HepG2 (cell line): ENCODE measurements at regions not wholly inside any gene's neighbourhood (a gene's known extent, or its start where the extent isn't known, plus 50 kb on each side); places are given as distances from the start of the nearest gene placed in this dataset.

Experiments used
- ATAC-seq: fragments of 200-7000 bp; cut with Tn5 transposase; 3 replicates; pipeline ENCODE4 v1.9.1; 2020; ENCODE audit warnings: mild to moderate bottlenecking, moderate library complexity
- BruUV-seq: library from RNA; stranded (reverse); fragments of 400-500 nt; replicated peaks from 2 replicates; lab custom pipeline; 2021; lab: Mats Ljungman, UMichigan
- CTCF ChIA-PET: fragments of 300-600 bp; formaldehyde crosslinking; extraction: SDS; loops from one replicate; lab custom pipeline; 2021; ENCODE audit warnings: low total read pairs, inconsistent platforms, low intra/inter-chr PET ratio; lab: Yijun Ruan, JAX
- POLR2A ChIA-PET: fragments of 350-600 bp; sonication (Branson Sonifier 250); formaldehyde crosslinking; loops from one replicate; lab custom pipeline; 2020; ENCODE audit warnings: antibody characterized with exemption, inconsistent platforms; lab: Yijun Ruan, JAX
- DNase-seq: peaks from one replicate; pipeline ENCODE4 v3.0.0-alpha.2; 2015; ENCODE audit warnings: low spot score
- FAIRE-seq: peaks from 3 replicates; lab custom pipeline; 2011; peaks lifted over from hg19 to GRCh38; lab: Jason Lieb, UNC
- H2AFZ ChIP-seq: one replicate; pipeline ENCODE4 v1.6.1; 2011; ENCODE audit warnings: low read length, inconsistent platforms
- H3K27ac ChIP-seq: fragments of 300-600 bp; 3 replicates; pipeline ENCODE4 v1.8.0; 2011; ENCODE audit warnings: mixed run types, mild to moderate bottlenecking, mixed read lengths, low read length, inconsistent platforms; ENCODE audit not compliant: insufficient read depth; ENCODE audit errors: extremely low read length
- H3K27me3 ChIP-seq, 2 experiments: fragments of 200-600 bp in 1 of 2; 2 replicates in 1 of 2; 3 replicates in 1 of 2; pipeline versions ENCODE4 v1.6.0 to v1.8.0; 2011; ENCODE audit warnings: low read length in 2 of 2, mild to moderate bottlenecking in 2 of 2, moderate library complexity in 2 of 2, inconsistent platforms in 1 of 2; ENCODE audit not compliant: insufficient read depth in 2 of 2, control insufficient read depth in 1 of 2
- H3K36me3 ChIP-seq, 2 experiments: fragments of 200-600 bp in 1 of 2; replicated peaks in 1 of 2; 2 replicates in 1 of 2; 3 replicates in 1 of 2; pipeline versions ENCODE4 v1.5.1 to v1.8.0; 2011; ENCODE audit warnings: low read length in 2 of 2, inconsistent platforms in 1 of 2; ENCODE audit not compliant: insufficient read depth in 2 of 2, control insufficient read depth in 1 of 2
- H3K4me1 ChIP-seq: 2 replicates; pipeline ENCODE4 v1.5.1; 2012; ENCODE audit warnings: low read length, inconsistent platforms; ENCODE audit not compliant: insufficient read depth
- H3K4me2 ChIP-seq: 2 replicates; pipeline ENCODE4 v1.6.0; 2011; ENCODE audit warnings: low read depth, low read length, inconsistent platforms
- H3K4me3 ChIP-seq, 3 experiments: fragments of 200-600 bp in 1 of 3; sonication (generic), shearing (Covaris generic) in 1 of 3; replicated peaks in 1 of 3; 2 replicates each; pipeline ENCODE4 v1.5.1; 2011 to 2016; ENCODE audit warnings: low read length in 3 of 3, inconsistent platforms in 2 of 3, low read depth in 2 of 3, mild to moderate bottlenecking in 2 of 3, control low read depth in 1 of 3, mixed read lengths in 1 of 3; ENCODE audit not compliant: insufficient read depth in 1 of 3
- H3K79me2 ChIP-seq: one replicate; pipeline ENCODE4 v1.6.1; 2011; ENCODE audit warnings: low read length, inconsistent platforms; ENCODE audit not compliant: insufficient read depth
- H3K9ac ChIP-seq: 2 replicates; pipeline ENCODE4 v1.6.0; 2011; ENCODE audit warnings: mild to moderate bottlenecking, low read depth, low read length, inconsistent platforms; ENCODE audit not compliant: insufficient read depth
- H3K9me3 ChIP-seq: 2 replicates; pipeline ENCODE4 v1.5.1; 2012; ENCODE audit warnings: mild to moderate bottlenecking, low read length
- H4K20me1 ChIP-seq: 2 replicates; pipeline ENCODE4 v1.6.0; 2011; ENCODE audit warnings: inconsistent platforms, mild to moderate bottlenecking, low read length, moderate library complexity; ENCODE audit not compliant: insufficient read depth
- MAFK ChIP-seq, 2 experiments: IDR thresholded peaks in 1 of 2; conservative IDR thresholded peaks in 1 of 2; 2 replicates each; pipeline ENCODE4 v1.6.1; 2011; ENCODE audit warnings: improper control_type of control experiment in 2 of 2, low read length in 2 of 2
- PCBP2 ChIP-seq: fragments of 200-400 bp; formaldehyde crosslinking; optimal IDR thresholded peaks from 2 replicates; pipeline ENCODE3; 2018; ENCODE audit warnings: low read length, low read depth; ENCODE audit not compliant: poor library complexity, severe bottlenecking
- POGZ ChIP-seq: sonication (generic); formaldehyde crosslinking; IDR thresholded peaks from 2 replicates; pipeline ENCODE4 v1.4.0; 2020; ENCODE audit warnings: mild to moderate bottlenecking, missing genetic modification reagents
- RBM39 ChIP-seq: fragments of 200-400 bp; formaldehyde crosslinking; IDR thresholded peaks from one replicate; pipeline ENCODE4 v1.6.1; 2018; ENCODE audit warnings: antibody characterized with exemption, mild to moderate bottlenecking, low read depth, low read length; ENCODE audit not compliant: poor library complexity, severe bottlenecking
- REL ChIP-seq: sonication (generic); formaldehyde crosslinking; conservative IDR thresholded peaks from 2 replicates; pipeline ENCODE4 v1.8.0; 2022; ENCODE audit warnings: mild to moderate bottlenecking, missing genetic modification reagents, moderate library complexity
- SP140L ChIP-seq: sonication (generic); formaldehyde crosslinking; IDR thresholded peaks from 2 replicates; pipeline ENCODE4 v1.4.0; 2020; ENCODE audit warnings: missing genetic modification reagents, borderline replicate concordance
- SP4 ChIP-seq: sonication (generic); formaldehyde crosslinking; IDR thresholded peaks from 2 replicates; pipeline ENCODE4 v1.8.1; 2023; ENCODE audit warnings: mild to moderate bottlenecking, missing genetic modification reagents
- STAT6 ChIP-seq: sonication (generic); formaldehyde crosslinking; IDR thresholded peaks from 2 replicates; pipeline ENCODE4 v1.4.0; 2020; ENCODE audit warnings: missing genetic modification reagents, mild to moderate bottlenecking, borderline replicate concordance
- ZFP91 ChIP-seq: sonication (generic); formaldehyde crosslinking; IDR thresholded peaks from 2 replicates; pipeline ENCODE4 v1.9.0; 2022; ENCODE audit warnings: missing genetic modification reagents, mild to moderate bottlenecking, borderline replicate concordance
- ZNF138 ChIP-seq: sonication (generic); formaldehyde crosslinking; IDR thresholded peaks from 2 replicates; pipeline ENCODE4 v1.5.0; 2020; ENCODE audit warnings: mild to moderate bottlenecking, low read depth, missing genetic modification reagents
- ZNF460 ChIP-seq: sonication (generic); formaldehyde crosslinking; IDR thresholded peaks from 2 replicates; pipeline ENCODE4 v1.5.1; 2020; ENCODE audit warnings: missing genetic modification reagents, mild to moderate bottlenecking, borderline replicate concordance
- ZNF737 ChIP-seq: sonication (generic); formaldehyde crosslinking; IDR thresholded peaks from 2 replicates; pipeline ENCODE4 v1.5.0; 2020; ENCODE audit warnings: missing genetic modification reagents, mild to moderate bottlenecking, borderline replicate concordance
- ZNF775 ChIP-seq: sonication (generic); formaldehyde crosslinking; IDR thresholded peaks from 2 replicates; pipeline ENCODE4 v1.4.0; 2020; ENCODE audit warnings: missing genetic modification reagents, mild to moderate bottlenecking, moderate library complexity, borderline replicate concordance
- ZSCAN5A ChIP-seq: sonication (generic); formaldehyde crosslinking; IDR thresholded peaks from 2 replicates; pipeline ENCODE4 v1.8.0; 2022; ENCODE audit warnings: mild to moderate bottlenecking, missing genetic modification reagents, borderline replicate concordance
- WGBS: methylation state at CpG from one replicate; pipeline ENCODE4 v1.1.6; 2017; ENCODE audit warnings: low lambda C conversion rate; 5-methylcytosine and 5-hydroxymethylcytosine counted together
- in situ Hi-C: cut with HindIII; loops from 2 replicates; pipeline ENCODE4 v1.10.0; 2017; ENCODE audit warnings: low pct_unique_long_range_greater_than_20kb; ENCODE audit not compliant: extremely low pct_ligation_motif_present
- intact Hi-C: fragments of 100-400 bp; cut with micrococcal nuclease; formaldehyde crosslinking; loops from one replicate; pipeline ENCODE4 v1.10.0; 2022; ENCODE audit not compliant: unreplicated experiment

- H3K4me1 ChIP-seq, result no peaks in the 10 kb centered on the region
- no peaks in the 10 kb centered on the region for H3K79me2 ChIP-seq
- no TSS peak for BruUV-seq
- no peaks in the 10 kb centered on the region for H3K27me3 ChIP-seq
- DNase-seq, result no peak
- no peak overlapping the region for H3K4me3 ChIP-seq
- no peak overlapping the region for H3K4me2 ChIP-seq
- H2AFZ ChIP-seq, result no peak overlapping the region
- CTCF ChIA-PET, result no interaction called here
- no peak overlapping the region for H3K9ac ChIP-seq
- no peaks in the 10 kb centered on the region for H4K20me1 ChIP-seq
- POLR2A ChIA-PET, result no interaction called here
- peaks cover 26% of the 10 kb centered on the region; the same call in 1 of the 2 replicates for H3K9me3 ChIP-seq
- 0% methylated on average over 1 of the region's 1 CpG for WGBS
- H3K36me3 ChIP-seq, result no peaks in the 10 kb centered on the region
- ATAC-seq, result no peak
- FAIRE-seq, result no peak
- H3K27ac ChIP-seq, result no peak overlapping the region
- intact Hi-C loops, result no loop called here
- in situ Hi-C loops, result no loop called here
- no peak for TF ChIP-seq MAFK (conservative IDR thresholded peaks at IDR 0.05 in 1 of 2, IDR thresholded peaks at IDR 0.05 in 1 of 2; ENCODE audit: low read length in 2 of 2)
- TF ChIP-seq PCBP2, result no peak
- TF ChIP-seq ZNF460, result no peak
- no peak for TF ChIP-seq ZSCAN5A (CRISPR knock-in tag)
- no peak for TF ChIP-seq SP140L (CRISPR knock-in tag)
- TF ChIP-seq ZNF138 (CRISPR knock-in tag), result no peak
- no peak for TF ChIP-seq ZNF737 (CRISPR knock-in tag)
- no peak for TF ChIP-seq ZNF775 (CRISPR knock-in tag)
- TF ChIP-seq ZFP91, result no peak
- no peak for TF ChIP-seq REL (CRISPR knock-in tag)
- TF ChIP-seq STAT6, result no peak
- no peak for TF ChIP-seq POGZ (CRISPR knock-in tag)
- TF ChIP-seq SP4 (CRISPR knock-in tag), result no peak
- TF ChIP-seq RBM39, result no peak
These were observed 379.3 kb downstream of the HHIPL2 start for GRCh38 chr1:222168621-222169020.
